ENCODE measurements at regions not wholly inside any gene's neighbourhood (a gene's known extent, or its start where the extent isn't known, plus 50 kb on each side); places are given as distances from the start of the nearest gene placed in this dataset.

GRCh38 chr1:219523411-219523810, 89.5 kb downstream of the ZC3H11B start:
- DNase-seq (ENCODE audit: low read depth in 2 of 2) = no peak

- no peak for DNase-seq (ENCODE audit: low read depth in 2 of 2)
Measured at GRCh38 chr1:219521325-219521724, 91.6 kb downstream of the ZC3H11B start.

GRCh38 chr1:219520241-219520640, 92.7 kb downstream of the ZC3H11B start:
- no peak for DNase-seq (ENCODE audit: low read depth in 2 of 2)

- no peak for DNase-seq (ENCODE audit: low read depth in 2 of 2)
Measured at GRCh38 chr1:219518907-219519248, 94.0 kb downstream of the ZC3H11B start.

GRCh38 chr1:219518168-219518906, 94.6 kb downstream of the ZC3H11B start:
- DNase-seq (ENCODE audit: low read depth in 2 of 2) = no peak

- no peak for DNase-seq (ENCODE audit: low read depth in 2 of 2)
Measured at GRCh38 chr1:219517031-219517430, 95.9 kb downstream of the ZC3H11B start.

GRCh38 chr1:219514728-219515127, 98.2 kb downstream of the ZC3H11B start:
- no peak for DNase-seq (ENCODE audit: low read depth in 2 of 2)

GRCh38 chr1:219507437-219507836, 105.5 kb downstream of the ZC3H11B start:
- no peak for DNase-seq (ENCODE audit: low read depth in 2 of 2)

- DNase-seq (ENCODE audit: low read depth in 2 of 2) = no peak
Measured at GRCh38 chr1:219506936-219507335, 106.0 kb downstream of the ZC3H11B start.

GRCh38 chr1:219506473-219506899, 106.4 kb downstream of the ZC3H11B start:
- DNase-seq (ENCODE audit: low read depth in 2 of 2) = no peak

GRCh38 chr1:219505886-219506285, 107.0 kb downstream of the ZC3H11B start:
- no peak for DNase-seq (ENCODE audit: low read depth in 2 of 2)

GRCh38 chr1:219503604-219504003, 109.3 kb downstream of the ZC3H11B start:
- DNase-seq (ENCODE audit: low read depth in 2 of 2) = no peak

GRCh38 chr1:219500327-219500897, 112.5 kb downstream of the ZC3H11B start:
- no peak for DNase-seq (ENCODE audit: low read depth in 2 of 2)

GRCh38 chr1:219498666-219499065, 114.2 kb downstream of the ZC3H11B start:
- DNase-seq (ENCODE audit: low read depth in 2 of 2) = no peak

GRCh38 chr1:219495737-219496408, 117.0 kb downstream of the ZC3H11B start:
- DNase-seq (ENCODE audit: low read depth in 2 of 2) = no peak

- DNase-seq (ENCODE audit: low read depth in 2 of 2) = no peak
Measured at GRCh38 chr1:219492717-219493116, 120.2 kb downstream of the ZC3H11B start.

GRCh38 chr1:219490566-219490965, 122.3 kb downstream of the ZC3H11B start:
- no peak for DNase-seq (ENCODE audit: low read depth in 2 of 2)

GRCh38 chr1:219489636-219490035, 123.3 kb downstream of the ZC3H11B start:
- no peak for DNase-seq (ENCODE audit: low read depth in 2 of 2)

- no peak for DNase-seq (ENCODE audit: low read depth in 2 of 2)
Measured at GRCh38 chr1:219488275-219488674, 124.6 kb downstream of the ZC3H11B start.

GRCh38 chr1:219483530-219483929, 129.4 kb downstream of the ZC3H11B start:
- DNase-seq (ENCODE audit: low read depth in 2 of 2) = no peak

- DNase-seq (ENCODE audit: low read depth in 2 of 2) = no peak
Measured at GRCh38 chr1:219480011-219480410, 132.9 kb downstream of the ZC3H11B start.

GRCh38 chr1:219478811-219479210, 134.1 kb downstream of the ZC3H11B start:
- DNase-seq (ENCODE audit: low read depth in 2 of 2) = no peak

GRCh38 chr1:219477861-219478260, 135.0 kb downstream of the ZC3H11B start:
- no peak for DNase-seq (ENCODE audit: low read depth in 2 of 2)

Data from stimulated activated CD4-positive, alpha-beta T cell treated with anti-CD3 and anti-CD28 coated beads, Interleukin-12 subunit alpha, Interleukin-12 subunit beta, amount 100 ng/mL, for 24 hours (primary cell).